Activated naive CD4-positive, alpha-beta T cell treated with anti-CD3 and anti-CD28 coated beads, Interleukin-2, amount 50 U/mL, for 24 hours (primary cell): ENCODE measurements at regions not wholly inside any gene's neighbourhood (a gene's known extent, or its start where the extent isn't known, plus 50 kb on each side); places are given as distances from the start of the nearest gene placed in this dataset.
"Not testable (repeated sequence)": the region's sequence is repeated elsewhere in the genome, so short reads cannot be mapped to it uniquely, and the experiment has no call there.

Experiments
- H3K27ac Mint-ChIP-seq: one replicate; pipeline ENCODE4 v1.8.0; 2021; ENCODE audit warnings: mild to moderate bottlenecking, mixed read lengths
- H3K27me3 Mint-ChIP-seq: one replicate; pipeline ENCODE4 v1.8.0; 2021; ENCODE audit warnings: mixed read lengths
- H3K36me3 Mint-ChIP-seq: one replicate; pipeline ENCODE4 v1.8.0; 2021; ENCODE audit warnings: mixed read lengths
- H3K4me1 Mint-ChIP-seq: one replicate; pipeline ENCODE4 v1.8.0; 2021; ENCODE audit warnings: mixed read lengths
- H3K4me3 Mint-ChIP-seq: one replicate; pipeline ENCODE4 v1.8.0; 2021; ENCODE audit warnings: mild to moderate bottlenecking, mixed read lengths
- H3K9me3 Mint-ChIP-seq: one replicate; pipeline ENCODE4 v1.8.0; 2021; ENCODE audit warnings: mixed read lengths

DNA sequence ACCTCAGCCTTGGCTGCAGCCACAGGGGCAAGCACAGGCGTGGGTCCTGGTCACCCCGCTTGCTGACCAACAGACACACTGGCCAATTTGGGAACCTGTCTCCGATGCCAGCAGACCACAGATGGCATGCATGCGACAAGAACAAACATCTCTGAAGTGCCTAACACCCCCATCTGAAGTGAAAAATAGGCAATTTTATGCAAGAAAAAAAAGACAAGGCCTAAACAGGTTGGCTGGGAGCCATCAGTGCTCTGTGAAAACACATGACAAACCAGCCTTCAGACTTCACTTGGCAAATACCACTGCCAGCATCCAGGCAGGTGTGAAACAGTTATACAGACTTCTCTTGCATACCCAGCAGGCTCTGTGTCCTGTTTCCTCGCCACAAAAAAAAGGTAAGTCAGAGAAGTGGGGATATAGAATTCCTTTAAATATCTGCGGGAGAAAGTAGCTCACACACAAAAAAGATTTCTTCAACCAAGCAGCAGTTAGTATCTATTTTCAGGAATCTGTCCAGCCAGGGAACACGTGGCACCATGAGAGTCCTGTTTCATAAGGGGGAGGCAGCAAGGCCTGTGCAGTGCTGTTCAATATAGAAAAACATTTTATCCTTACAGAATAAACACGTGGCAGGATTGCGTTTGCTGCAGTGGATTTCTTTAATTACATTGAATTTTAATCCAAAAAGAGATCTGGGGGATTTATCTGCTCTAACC lies 293.4 kb upstream of the MKLN1 start:
- Mint-ChIP-seq H3K27ac (peak overlapping the region; percentile 80), H3K9me3 (no peaks in the 10 kb centered on the region), H3K4me3 (peak overlapping the region; percentile 63), H3K4me1 (peaks cover 89% of the 10 kb centered on the region), H3K27me3 (no peaks in the 10 kb centered on the region), H3K36me3 (peaks cover 13% of the 10 kb centered on the region)

DNA sequence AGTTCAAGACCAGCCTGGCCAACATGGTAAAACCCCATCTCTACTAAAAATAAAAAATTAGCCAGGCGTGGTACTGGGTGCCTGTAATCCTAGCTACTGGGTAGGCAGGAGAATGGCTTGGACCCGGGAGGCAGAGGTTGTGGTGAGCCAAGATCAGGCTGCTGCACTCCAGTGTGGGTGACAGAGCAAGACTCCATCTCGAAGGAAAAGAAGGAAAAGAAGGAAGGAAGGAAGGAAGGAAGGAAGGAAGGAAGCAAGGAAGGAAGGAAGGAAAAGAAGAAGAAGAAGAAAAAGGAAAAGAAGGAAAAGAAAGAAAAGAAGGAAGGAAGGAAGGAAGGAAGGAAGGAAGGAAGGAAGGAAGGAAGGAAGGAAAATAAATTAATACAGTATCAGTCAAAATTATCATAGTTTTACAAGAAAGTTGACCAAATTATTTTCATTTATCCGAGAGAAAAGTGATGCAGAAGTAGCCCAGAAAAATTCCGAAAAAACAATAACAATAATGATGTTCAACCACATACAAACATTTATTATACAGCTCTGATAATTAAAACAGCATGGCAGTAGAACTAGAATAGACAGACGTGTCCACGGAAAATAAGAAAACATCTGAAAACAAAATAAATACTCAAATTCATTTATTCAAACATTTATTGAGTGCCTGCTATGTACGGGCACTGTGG lies 292.4 kb upstream of the MKLN1 start:
- no peaks in the 10 kb centered on the region for H3K27me3 Mint-ChIP-seq
- peaks cover 90% of the 10 kb centered on the region for H3K4me1 Mint-ChIP-seq
- peaks cover 13% of the 10 kb centered on the region for H3K36me3 Mint-ChIP-seq
- H3K9me3 Mint-ChIP-seq, result no peaks in the 10 kb centered on the region
- peak overlapping the region; percentile 90 for H3K27ac Mint-ChIP-seq
- no peak overlapping the region for H3K4me3 Mint-ChIP-seq

DNA sequence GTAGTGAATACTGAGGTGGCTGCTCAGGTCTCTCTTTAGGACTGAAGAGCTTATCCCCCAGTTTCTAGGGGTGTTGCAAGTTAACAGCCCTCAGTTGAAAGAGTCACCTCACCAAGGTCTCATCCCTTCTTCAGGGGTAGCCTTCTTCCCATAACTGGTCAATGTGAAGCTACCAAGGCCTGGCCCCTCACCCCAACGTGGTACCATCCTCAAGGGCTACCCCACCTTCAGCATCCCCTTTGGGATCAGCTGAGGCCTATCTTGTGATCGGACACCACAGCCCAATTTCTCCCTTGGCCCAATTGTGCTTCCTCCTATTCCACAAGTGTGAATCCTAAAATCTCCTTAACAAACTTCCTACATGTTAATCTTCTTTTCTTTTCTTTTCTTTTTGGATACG lies 289.5 kb upstream of the MKLN1 start:
- H3K4me1 Mint-ChIP-seq, result peaks cover 84% of the 10 kb centered on the region
- peaks cover 11% of the 10 kb centered on the region for H3K36me3 Mint-ChIP-seq
- no peaks in the 10 kb centered on the region for H3K9me3 Mint-ChIP-seq
- H3K27me3 Mint-ChIP-seq, result no peaks in the 10 kb centered on the region
- no peak overlapping the region for H3K4me3 Mint-ChIP-seq
- H3K27ac Mint-ChIP-seq, result peak overlapping the region; percentile 33

DNA sequence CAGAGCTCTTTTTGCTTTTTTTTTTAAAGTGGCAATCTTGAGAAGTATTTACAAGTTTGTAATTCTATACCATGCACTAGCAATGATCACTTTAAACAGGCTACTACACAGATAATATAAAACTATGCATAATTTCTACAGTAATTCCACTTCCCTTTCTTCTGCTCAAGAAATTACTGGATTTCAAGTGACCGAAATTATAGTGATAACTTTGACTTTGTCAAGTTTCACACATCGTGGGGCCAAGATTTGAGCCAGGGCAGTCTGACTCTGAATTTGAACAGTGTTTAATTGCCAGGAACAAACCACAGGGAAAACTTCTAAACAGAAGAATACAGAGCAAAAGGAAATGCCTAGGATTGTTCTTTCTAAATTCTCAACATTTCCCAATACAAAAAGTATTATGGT lies 288.3 kb upstream of the MKLN1 start:
- Mint-ChIP-seq H3K27me3 (no peaks in the 10 kb centered on the region), H3K4me3 (no peak overlapping the region), H3K4me1 (peaks cover 74% of the 10 kb centered on the region), H3K9me3 (no peaks in the 10 kb centered on the region), H3K27ac (peak overlapping the region; percentile 53), H3K36me3 (peaks cover 9% of the 10 kb centered on the region)

DNA sequence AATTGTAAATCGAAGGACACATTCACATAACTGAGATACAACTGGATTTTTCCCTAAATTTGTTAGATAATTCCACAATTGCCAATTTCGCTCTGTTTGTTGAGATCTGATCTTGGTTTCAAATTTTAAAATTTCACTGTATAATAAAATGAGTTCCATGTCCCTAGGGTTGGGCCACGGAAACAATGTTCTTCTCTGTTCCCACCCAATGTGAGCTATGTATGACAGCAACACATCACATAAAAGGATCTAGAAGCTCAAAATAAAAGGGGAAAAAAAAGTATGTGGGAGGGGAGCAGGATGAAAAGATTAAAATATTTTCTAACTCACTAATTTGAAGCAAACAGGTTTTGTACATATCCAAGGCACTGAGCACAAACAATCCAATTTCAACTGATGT lies 287.8 kb upstream of the MKLN1 start:
- H3K4me3 Mint-ChIP-seq, result peak overlapping the region; percentile 50
- peaks cover 72% of the 10 kb centered on the region for H3K4me1 Mint-ChIP-seq
- H3K27me3 Mint-ChIP-seq, result no peaks in the 10 kb centered on the region
- H3K27ac Mint-ChIP-seq, result peak overlapping the region; percentile 53
- H3K36me3 Mint-ChIP-seq, result peaks cover 9% of the 10 kb centered on the region
- no peaks in the 10 kb centered on the region for H3K9me3 Mint-ChIP-seq

DNA sequence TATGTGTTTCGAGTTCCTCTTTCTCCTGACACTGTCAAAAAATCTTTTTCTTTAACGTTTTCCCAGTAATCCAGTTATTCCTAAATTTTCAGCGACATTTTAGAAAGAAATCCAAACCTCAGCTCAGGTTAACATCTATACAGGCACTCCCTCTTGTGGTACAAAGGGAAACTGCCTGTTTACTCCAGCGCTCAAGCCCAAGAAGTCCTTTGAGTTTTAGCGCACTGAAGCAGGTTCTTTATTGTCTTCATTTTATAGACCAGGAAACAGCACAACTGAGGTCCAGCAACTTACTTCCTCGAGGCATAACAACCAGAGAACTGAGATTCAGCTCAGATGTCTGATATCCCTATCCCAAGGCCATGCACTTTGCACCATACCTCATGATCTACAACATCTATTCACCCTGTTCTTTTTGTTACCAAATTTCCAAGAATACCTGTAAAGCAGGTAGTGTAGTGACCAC lies 287.2 kb upstream of the MKLN1 start:
- Mint-ChIP-seq H3K36me3 (peaks cover 10% of the 10 kb centered on the region), H3K9me3 (peaks cover 3% of the 10 kb centered on the region), H3K4me3 (peak overlapping the region; percentile 66), H3K27me3 (no peaks in the 10 kb centered on the region), H3K4me1 (peaks cover 72% of the 10 kb centered on the region), H3K27ac (peak overlapping the region; percentile 95)

DNA sequence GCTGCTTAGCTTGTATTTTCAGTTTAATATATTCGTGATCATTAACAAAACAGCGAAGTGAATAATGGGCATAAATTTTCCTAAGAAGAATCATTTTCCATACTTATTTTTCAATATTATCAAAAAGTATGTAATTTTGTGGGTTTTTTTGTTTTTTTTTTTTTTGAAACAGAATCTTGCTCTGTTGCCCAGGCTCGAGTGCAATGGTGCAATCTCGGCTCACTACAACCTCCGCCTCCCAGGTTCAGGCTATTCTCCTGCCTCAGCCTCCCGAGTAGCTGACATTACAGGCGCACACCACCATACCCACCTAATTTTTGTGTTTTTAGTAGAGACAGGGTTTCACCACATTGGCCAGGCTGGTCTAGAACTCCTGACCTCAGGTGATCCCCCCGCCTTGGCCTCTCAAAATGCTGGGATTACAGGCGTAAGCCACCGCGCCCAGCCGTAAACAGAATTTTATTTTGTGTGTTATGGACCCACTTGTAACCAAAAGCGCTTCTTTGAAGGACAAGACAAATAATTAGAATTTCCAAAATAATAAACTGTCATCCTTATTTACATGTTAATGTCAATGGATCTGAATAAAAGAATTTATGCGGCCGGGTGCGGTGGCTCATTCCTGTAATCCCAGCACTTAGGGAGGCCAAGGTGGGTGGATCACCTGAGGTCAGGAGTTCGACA lies 286.5 kb upstream of the MKLN1 start:
- H3K36me3 Mint-ChIP-seq, result peaks cover 13% of the 10 kb centered on the region
- H3K9me3 Mint-ChIP-seq, H3K27me3 Mint-ChIP-seq, H3K4me3 Mint-ChIP-seq: not testable (repeated sequence)
- peak overlapping the region; percentile 95 for H3K27ac Mint-ChIP-seq
- peaks cover 72% of the 10 kb centered on the region for H3K4me1 Mint-ChIP-seq

DNA sequence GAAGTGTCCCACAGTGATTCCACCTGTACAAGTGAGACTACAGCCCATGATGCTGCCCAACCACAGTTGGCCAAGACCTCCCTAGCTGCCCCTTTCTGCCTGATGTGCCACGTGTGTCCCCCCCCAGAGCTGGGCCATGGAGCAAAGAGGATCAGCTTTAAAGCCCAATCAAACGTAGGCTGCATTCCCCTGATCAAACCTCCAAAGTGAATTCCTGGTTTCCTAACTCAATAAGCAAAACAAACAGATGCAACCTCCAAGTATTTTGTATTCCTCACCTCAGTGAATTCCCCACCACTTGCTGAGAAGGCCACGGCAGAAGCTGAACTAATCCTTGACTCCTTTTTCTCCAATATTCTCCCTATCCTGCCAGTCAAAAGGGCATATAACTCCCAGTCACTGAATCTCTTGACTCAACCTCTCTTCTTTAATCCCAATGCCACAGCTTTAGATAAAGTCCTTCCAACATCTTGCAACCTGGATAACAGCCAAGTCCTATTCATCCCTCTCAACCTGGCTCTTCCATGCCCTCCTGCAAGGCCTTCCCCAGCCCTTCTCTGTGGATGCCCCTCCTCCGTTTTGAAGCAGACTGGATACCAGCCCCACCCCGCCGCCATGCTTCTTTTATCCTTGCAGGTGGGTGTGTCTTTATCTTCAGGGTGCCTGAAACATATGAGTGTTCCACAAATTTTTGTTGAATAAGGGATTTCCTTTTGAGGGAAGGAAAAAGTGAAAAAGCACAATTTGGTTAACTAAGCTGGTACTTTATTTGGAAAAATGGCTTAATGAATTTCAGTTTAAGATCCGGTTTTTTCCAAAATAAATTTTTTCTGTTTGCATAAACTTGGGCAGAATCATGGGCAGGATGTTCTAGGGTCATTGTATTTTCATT lies 285.2 kb upstream of the MKLN1 start:
- Mint-ChIP-seq H3K36me3 (peaks cover 25% of the 10 kb centered on the region), H3K9me3 (peaks cover 9% of the 10 kb centered on the region), H3K4me3 (peak overlapping the region; percentile 2), H3K27ac (peak overlapping the region; percentile 74), H3K4me1 (peaks cover 72% of the 10 kb centered on the region), H3K27me3 (no peaks in the 10 kb centered on the region)

DNA sequence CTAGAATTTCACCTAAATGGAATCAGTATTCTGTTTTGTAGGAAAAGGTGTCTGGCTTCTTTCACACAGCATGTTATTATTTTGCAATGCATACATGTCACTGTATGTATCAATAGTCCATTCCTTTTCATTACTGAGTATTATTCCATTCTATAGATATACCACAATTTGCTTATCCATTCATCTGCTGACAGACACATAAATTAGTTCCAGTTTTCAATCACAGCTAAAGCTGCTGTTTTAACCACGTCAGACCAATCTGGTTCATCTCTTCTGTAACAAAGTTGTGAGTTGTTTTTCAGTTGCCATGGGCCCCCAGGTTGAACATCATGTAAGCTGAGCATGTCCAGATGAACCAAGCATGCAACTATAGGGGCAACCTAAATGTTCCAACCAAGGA lies 282.1 kb upstream of the MKLN1 start:
- peaks cover 75% of the 10 kb centered on the region for H3K4me1 Mint-ChIP-seq
- H3K4me3 Mint-ChIP-seq, result no peak overlapping the region
- H3K36me3 Mint-ChIP-seq, result peaks cover 39% of the 10 kb centered on the region
- peak overlapping the region; percentile 85 for H3K27ac Mint-ChIP-seq
- peaks cover 10% of the 10 kb centered on the region for H3K9me3 Mint-ChIP-seq
- H3K27me3 Mint-ChIP-seq, result no peaks in the 10 kb centered on the region

DNA sequence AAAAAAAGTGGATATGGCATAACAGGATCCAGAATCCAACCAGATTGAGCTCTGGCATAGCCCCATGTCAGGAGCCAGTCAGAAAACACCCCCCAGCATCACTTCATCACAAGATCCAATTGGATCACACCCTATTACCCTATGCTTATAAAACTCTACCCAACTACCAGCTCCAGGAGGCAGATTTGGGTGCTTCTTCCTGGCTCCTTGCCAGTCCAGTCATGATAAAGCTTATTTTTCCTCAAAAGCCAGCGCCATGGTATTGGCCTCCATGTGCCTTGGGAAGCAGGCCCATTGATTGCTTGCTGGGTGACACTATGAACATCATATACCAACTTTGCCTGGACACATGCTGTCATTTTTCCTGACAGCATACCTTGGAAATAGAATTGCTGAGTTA lies 281.4 kb upstream of the MKLN1 start:
- Mint-ChIP-seq H3K4me1 (peaks cover 76% of the 10 kb centered on the region), H3K4me3 (no peak overlapping the region), H3K27ac (no peak overlapping the region), H3K9me3 (peaks cover 10% of the 10 kb centered on the region), H3K27me3 (no peaks in the 10 kb centered on the region), H3K36me3 (peaks cover 40% of the 10 kb centered on the region)

DNA sequence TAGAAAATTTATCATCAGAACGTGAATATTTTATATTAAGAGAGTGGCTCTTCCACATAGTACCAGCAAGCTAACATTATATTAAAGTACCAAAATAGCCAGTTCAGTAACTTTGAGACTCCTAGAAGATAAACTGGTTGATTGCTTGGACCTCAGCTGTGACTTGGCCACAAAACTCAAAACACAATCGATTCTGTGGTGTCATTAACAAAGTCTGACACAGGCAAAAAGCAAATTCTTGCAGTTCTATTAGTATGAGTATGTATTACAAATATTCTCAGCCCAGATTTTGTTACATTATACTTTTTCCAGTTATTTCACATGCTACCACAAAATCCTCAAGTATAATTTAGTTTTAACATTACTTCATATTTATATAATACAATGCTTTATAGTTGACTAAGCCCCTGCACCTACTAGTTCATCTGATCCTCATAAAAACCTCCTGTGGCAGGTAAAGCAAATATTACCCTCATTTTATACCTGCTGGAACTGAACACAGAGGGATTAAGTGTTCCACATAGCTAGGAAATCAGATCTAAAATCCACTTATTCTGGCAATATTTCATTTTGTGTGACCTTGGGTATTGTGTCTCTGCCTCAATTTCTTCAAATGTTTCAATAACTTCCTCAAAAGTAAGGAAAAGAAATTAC lies 279.9 kb upstream of the MKLN1 start:
- peaks cover 36% of the 10 kb centered on the region for H3K36me3 Mint-ChIP-seq
- H3K4me1 Mint-ChIP-seq, result peaks cover 74% of the 10 kb centered on the region
- H3K4me3 Mint-ChIP-seq, result no peak overlapping the region
- peak overlapping the region; percentile 86 for H3K27ac Mint-ChIP-seq
- peaks cover 10% of the 10 kb centered on the region for H3K9me3 Mint-ChIP-seq
- H3K27me3 Mint-ChIP-seq, result no peaks in the 10 kb centered on the region

DNA sequence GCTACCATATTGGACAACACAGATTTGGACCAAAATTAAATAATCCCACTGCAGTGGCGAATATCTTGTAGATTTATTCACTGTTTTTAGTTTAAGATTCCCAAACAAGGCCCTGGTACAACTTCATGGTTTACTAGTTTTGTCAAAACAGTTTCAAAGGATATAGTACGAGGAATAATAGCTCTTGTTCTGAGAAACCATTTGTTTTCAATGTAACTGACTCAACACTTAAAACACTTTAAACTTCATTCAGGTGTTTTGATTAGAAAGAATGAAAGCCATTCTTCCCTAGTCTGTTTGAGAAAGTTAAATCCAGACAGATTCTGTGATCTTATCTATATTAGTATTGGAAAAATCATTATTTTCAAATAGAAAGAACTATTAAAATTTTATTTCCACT lies 276.4 kb upstream of the MKLN1 start:
- Mint-ChIP-seq H3K27ac (peak overlapping the region; percentile 15), H3K4me3 (no peak overlapping the region), H3K4me1 (peaks cover 82% of the 10 kb centered on the region), H3K27me3 (no peaks in the 10 kb centered on the region), H3K9me3 (peaks cover 6% of the 10 kb centered on the region), H3K36me3 (peaks cover 40% of the 10 kb centered on the region)

DNA sequence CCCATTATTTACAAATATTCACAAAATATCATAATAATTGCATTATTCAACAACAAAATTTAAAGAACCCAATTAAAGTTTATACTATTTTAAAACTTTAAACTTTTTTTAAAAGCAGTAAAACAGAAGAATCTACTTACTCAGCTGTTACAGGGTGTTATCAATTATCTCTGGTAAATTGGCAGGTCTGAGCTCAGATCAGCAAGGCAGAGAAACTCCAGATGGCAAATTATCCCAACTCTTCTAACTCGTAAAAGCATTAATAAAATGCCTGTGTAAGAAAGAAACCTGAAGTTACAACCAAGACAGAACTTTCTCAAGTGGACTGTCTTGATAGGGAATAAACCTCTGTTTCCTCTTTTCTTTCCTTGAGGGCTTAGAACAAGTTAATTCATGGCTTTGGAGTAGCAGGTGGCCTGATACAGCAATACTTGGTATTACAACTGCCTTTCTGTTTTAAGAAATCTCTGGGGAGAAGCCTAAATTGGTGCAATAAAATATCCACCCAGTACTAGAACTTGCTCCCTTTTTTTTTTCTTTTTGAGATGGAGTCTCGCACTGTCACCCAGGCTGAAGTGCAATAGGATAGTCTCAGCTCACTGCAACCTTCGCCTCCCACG lies 275.3 kb upstream of the MKLN1 start:
- peak overlapping the region; percentile 37 for H3K4me3 Mint-ChIP-seq
- peak overlapping the region; percentile 78 for H3K27ac Mint-ChIP-seq
- H3K9me3 Mint-ChIP-seq, result peaks cover 1% of the 10 kb centered on the region
- peaks cover 33% of the 10 kb centered on the region for H3K36me3 Mint-ChIP-seq
- H3K4me1 Mint-ChIP-seq, result peaks cover 84% of the 10 kb centered on the region
- H3K27me3 Mint-ChIP-seq, result no peaks in the 10 kb centered on the region

DNA sequence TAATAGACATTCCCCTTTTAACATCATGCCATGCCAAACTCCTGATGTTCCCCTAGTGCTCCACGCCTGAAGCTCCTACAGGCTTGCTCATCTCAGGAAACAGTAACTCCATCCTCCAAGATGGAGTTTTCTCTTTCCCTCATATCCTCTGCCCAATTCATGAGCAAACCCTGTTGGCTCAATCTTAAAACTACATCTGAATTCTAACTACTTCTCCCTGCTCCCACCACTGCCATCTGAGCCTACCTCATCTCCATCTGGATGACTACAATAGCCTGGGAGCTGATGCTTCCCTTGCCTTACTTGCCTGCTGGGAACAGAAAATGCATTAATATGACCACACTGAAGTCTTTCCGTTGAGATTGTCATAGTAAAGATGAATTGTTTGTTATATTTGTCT lies 271.7 kb upstream of the MKLN1 start:
- H3K4me3 Mint-ChIP-seq, result peak overlapping the region; percentile 61
- H3K36me3 Mint-ChIP-seq, result peaks cover 19% of the 10 kb centered on the region
- no peaks in the 10 kb centered on the region for H3K27me3 Mint-ChIP-seq
- H3K9me3 Mint-ChIP-seq, result no peaks in the 10 kb centered on the region
- peaks cover 79% of the 10 kb centered on the region for H3K4me1 Mint-ChIP-seq
- H3K27ac Mint-ChIP-seq, result peak overlapping the region; percentile 99
